ENCODE measurements at regions not wholly inside any gene's neighbourhood (a gene's known extent, or its start where the extent isn't known, plus 50 kb on each side); places are given as distances from the start of the nearest gene placed in this dataset.

- Histone ChIP-seq H3K27ac (ENCODE audit: low read depth in 2 of 2, low read length in 2 of 2) (no peak overlapping the region), H3K27me3 (ENCODE audit: control insufficient read depth, insufficient read depth, low read length) (no peaks in the 10 kb centered on the region), H3K9me3 (ENCODE audit: control insufficient read depth in 2 of 3, insufficient read depth in 1 of 3, low read length in 3 of 3) (peaks cover 0 to 6% (median 0%) of the 10 kb centered on the region in 3 donors), H3K4me3 (ENCODE audit: low read length in 3 of 3) (no peak overlapping the region), H3K36me3 (ENCODE audit: control insufficient read depth in 2 of 3, insufficient read depth in 3 of 3, low read length in 3 of 3) (no peaks in the 10 kb centered on the region), H3K4me1 (ENCODE audit: control insufficient read depth in 2 of 3, insufficient read depth in 2 of 3, low read depth in 1 of 3, low read length in 3 of 3) (no peaks in the 10 kb centered on the region), H3K9ac (ENCODE audit: low read length in 3 of 3) (no peak overlapping the region)
- intact Hi-C loops (cut with DNase I): no loop called here
- no peak for TF ChIP-seq CTCF (IDR thresholded peaks at IDR 0.05; ENCODE audit: borderline replicate concordance, extremely low read depth, insufficient read depth)
- FAIRE-seq: no peak
- DNase-seq: peak in 3 of 5 donors; percentile 43 to 66 (median 65)
Measured at GRCh38 chr20:60281295-60281694, 323.1 kb downstream of the CDH26 start.

DNA sequence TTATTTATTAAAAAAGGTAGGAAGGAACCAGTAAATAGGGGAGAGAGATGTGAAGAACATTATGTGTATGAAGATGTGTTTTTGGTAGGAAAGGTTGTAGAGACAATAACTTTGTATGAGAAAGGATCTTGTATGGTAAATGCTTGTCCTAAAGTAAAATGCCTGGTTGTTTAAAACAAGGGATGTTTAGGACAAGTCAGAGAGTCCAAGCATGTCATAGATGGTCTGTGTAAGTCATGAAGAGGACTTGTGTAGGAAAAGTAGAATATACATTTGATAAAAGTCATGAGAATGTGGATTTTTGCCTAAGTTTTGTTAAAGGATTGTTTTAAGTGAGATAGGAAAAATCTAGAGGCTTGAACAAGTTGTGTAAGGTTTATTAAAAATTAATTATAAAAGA lies 325.1 kb downstream of the CDH26 start:
- Histone ChIP-seq H3K9me3 (ENCODE audit: control insufficient read depth in 2 of 3, insufficient read depth in 1 of 3, low read length in 3 of 3) (peaks cover 0 to 6% (median 0%) of the 10 kb centered on the region in 3 donors), H3K27me3 (ENCODE audit: control insufficient read depth, insufficient read depth, low read length) (no peaks in the 10 kb centered on the region), H3K27ac (ENCODE audit: low read depth in 2 of 2, low read length in 2 of 2) (no peak overlapping the region), H3K4me3 (ENCODE audit: low read length in 3 of 3) (no peak overlapping the region), H3K9ac (ENCODE audit: low read length in 3 of 3) (no peak overlapping the region), H3K36me3 (ENCODE audit: control insufficient read depth in 2 of 3, insufficient read depth in 3 of 3, low read length in 3 of 3) (no peaks in the 10 kb centered on the region), H3K4me1 (ENCODE audit: control insufficient read depth in 2 of 3, insufficient read depth in 2 of 3, low read depth in 1 of 3, low read length in 3 of 3) (no peaks in the 10 kb centered on the region)
- FAIRE-seq: no peak
- no peak for DNase-seq
- intact Hi-C loops (cut with DNase I): no loop called here
- TF ChIP-seq CTCF (IDR thresholded peaks at IDR 0.05; ENCODE audit: borderline replicate concordance, extremely low read depth, insufficient read depth): no peak

- FAIRE-seq (no peak), DNase-seq (no peak)
- no peak for TF ChIP-seq CTCF (IDR thresholded peaks at IDR 0.05; ENCODE audit: borderline replicate concordance, extremely low read depth, insufficient read depth)
- H3K36me3 ChIP-seq (ENCODE audit: control insufficient read depth in 2 of 3, insufficient read depth in 3 of 3, low read length in 3 of 3): no peaks in the 10 kb centered on the region
- no peak overlapping the region for H3K9ac ChIP-seq (ENCODE audit: low read length in 3 of 3)
- no peaks in the 10 kb centered on the region for H3K4me1 ChIP-seq (ENCODE audit: control insufficient read depth in 2 of 3, insufficient read depth in 2 of 3, low read depth in 1 of 3, low read length in 3 of 3)
- no peak overlapping the region for H3K27ac ChIP-seq (ENCODE audit: low read depth in 2 of 2, low read length in 2 of 2)
- no peaks in the 10 kb centered on the region for H3K27me3 ChIP-seq (ENCODE audit: control insufficient read depth, insufficient read depth, low read length)
- intact Hi-C loops (cut with DNase I): no loop called here
- H3K4me3 ChIP-seq (ENCODE audit: low read length in 3 of 3): no peak overlapping the region
- H3K9me3 ChIP-seq (ENCODE audit: control insufficient read depth in 2 of 3, insufficient read depth in 1 of 3, low read length in 3 of 3): peaks cover 0 to 6% (median 0%) of the 10 kb centered on the region in 3 donors
Measured at GRCh38 chr20:60286764-60287163, 328.5 kb downstream of the CDH26 start.

- H3K27ac ChIP-seq (ENCODE audit: low read depth in 2 of 2, low read length in 2 of 2): no peak overlapping the region
- DNase-seq: no peak
- no peak overlapping the region for H3K9ac ChIP-seq (ENCODE audit: low read length in 3 of 3)
- intact Hi-C loops (cut with DNase I): no loop called here
- no peak for TF ChIP-seq CTCF (IDR thresholded peaks at IDR 0.05; ENCODE audit: borderline replicate concordance, extremely low read depth, insufficient read depth)
- FAIRE-seq: no peak
- no peaks in the 10 kb centered on the region for H3K27me3 ChIP-seq (ENCODE audit: control insufficient read depth, insufficient read depth, low read length)
- no peak overlapping the region for H3K4me3 ChIP-seq (ENCODE audit: low read length in 3 of 3)
- H3K36me3 ChIP-seq (ENCODE audit: control insufficient read depth in 2 of 3, insufficient read depth in 3 of 3, low read length in 3 of 3): no peaks in the 10 kb centered on the region
- H3K4me1 ChIP-seq (ENCODE audit: control insufficient read depth in 2 of 3, insufficient read depth in 2 of 3, low read depth in 1 of 3, low read length in 3 of 3): no peaks in the 10 kb centered on the region
- peaks cover 0 to 4% (median 0%) of the 10 kb centered on the region in 3 donors for H3K9me3 ChIP-seq (ENCODE audit: control insufficient read depth in 2 of 3, insufficient read depth in 1 of 3, low read length in 3 of 3)
Measured at GRCh38 chr20:60288945-60289344, 330.7 kb downstream of the CDH26 start.

Measured in kidney (tissue), 13 donors.